ENCODE measurements at regions not wholly inside any gene's neighbourhood (a gene's known extent, or its start where the extent isn't known, plus 50 kb on each side); places are given as distances from the start of the nearest gene placed in this dataset.

- TF ChIP-seq EZH2 (IDR thresholded peaks at IDR 0.05; ENCODE audit: insufficient read depth, low read length) (no peak), CTCF (IDR thresholded peaks at IDR 0.05; ENCODE audit: insufficient read depth, low read depth, low read length) (no peak)
Measured at GRCh38 chr11:114924042-114924441, 245.7 kb downstream of the NXPE2 start.

Measured in astrocyte (in vitro differentiated cells and primary cell).